ENCODE measurements at regions not wholly inside any gene's neighbourhood (a gene's known extent, or its start where the extent isn't known, plus 50 kb on each side); places are given as distances from the start of the nearest gene placed in this dataset.
"Not testable (repeated sequence)": the region's sequence is repeated elsewhere in the genome, so short reads cannot be mapped to it uniquely, and the experiment has no call there.

DNA sequence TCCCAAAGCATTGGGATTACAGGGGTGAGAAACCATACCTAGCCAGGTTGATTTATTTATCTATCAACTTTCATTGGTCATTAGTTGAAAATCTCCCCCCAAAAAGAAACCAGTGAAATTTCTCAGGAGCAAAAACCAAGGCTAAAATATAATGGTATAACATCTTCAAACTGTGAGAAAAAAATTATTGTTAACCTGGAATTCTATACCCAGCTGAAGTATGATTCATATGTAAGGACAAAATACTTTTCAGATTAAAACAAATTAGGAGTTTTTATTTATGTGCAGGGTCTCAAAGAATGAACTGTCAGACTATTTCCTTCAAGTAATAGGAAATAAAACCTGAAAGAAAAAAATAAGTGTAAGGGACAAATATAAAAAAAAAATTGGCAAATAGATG, 1053.9 kb downstream of the UQCRFS1 start:
- DNase-seq (ENCODE audit: extremely low read depth, low read depth), result no peak

GRCh38 chr19:28155265-28155664, 1057.7 kb downstream of the UQCRFS1 start:
- DNase-seq (ENCODE audit: extremely low read depth, low read depth), result no peak

DNA sequence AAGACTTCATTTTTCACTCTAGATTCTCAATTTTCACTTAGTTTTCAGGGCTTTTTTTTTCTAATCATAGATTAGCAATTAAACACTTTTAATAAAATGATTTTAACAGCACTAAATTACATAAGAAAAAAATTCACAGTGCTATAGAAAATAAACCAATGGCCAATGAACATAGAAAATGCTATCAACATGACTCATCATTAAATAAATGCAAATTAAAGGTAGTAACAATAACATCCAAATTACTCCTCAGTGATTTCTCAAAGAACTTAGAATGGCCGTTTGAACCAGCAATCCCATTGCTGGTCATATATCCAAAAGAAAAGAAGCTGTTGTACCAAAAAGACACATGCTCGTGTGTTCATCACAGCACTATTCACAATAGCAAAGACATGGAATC, 1058.9 kb downstream of the UQCRFS1 start:
- DNase-seq (ENCODE audit: extremely low read depth, low read depth), result no peak

DNA sequence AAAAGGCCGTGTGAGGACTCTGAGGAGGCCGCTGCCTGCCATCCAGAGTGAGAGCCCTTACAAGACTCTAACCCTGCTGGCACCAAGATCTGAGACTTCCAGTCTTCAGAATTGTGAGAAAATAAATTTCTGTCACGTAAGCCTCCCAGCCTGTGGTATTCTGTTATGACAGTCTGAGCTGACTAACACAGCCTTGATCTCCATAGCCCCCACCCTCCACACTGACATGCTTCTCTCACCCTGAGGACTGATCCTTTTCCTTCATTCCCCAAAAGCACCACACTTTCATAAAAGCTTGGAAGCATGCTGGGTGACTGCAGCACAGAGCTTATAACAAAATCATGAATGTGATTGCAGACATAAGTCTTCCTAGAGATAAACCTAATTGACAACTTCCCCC, 1059.8 kb downstream of the UQCRFS1 start:
- DNase-seq (ENCODE audit: extremely low read depth, low read depth), result no peak

DNA sequence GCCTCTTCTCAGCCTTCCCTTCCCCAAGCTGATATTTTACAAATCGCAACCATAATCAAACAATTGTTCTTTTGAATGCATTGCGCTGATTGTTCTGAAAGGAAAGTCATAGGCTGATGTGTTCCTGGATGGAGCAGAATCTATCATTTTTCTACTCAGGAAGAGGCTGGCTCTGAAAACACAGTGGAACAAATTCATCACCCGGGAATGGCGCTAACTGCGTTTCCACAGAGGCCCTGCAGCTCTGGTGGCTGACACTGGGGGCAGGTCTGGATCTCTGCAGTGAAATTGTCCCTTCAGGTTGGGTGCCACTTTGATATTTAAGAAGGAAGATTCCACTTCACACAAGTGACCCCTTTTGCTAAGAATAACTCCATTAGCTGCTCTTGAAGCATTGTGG, 1060.8 kb downstream of the UQCRFS1 start:
- DNase-seq (ENCODE audit: extremely low read depth, low read depth), result no peak

DNA sequence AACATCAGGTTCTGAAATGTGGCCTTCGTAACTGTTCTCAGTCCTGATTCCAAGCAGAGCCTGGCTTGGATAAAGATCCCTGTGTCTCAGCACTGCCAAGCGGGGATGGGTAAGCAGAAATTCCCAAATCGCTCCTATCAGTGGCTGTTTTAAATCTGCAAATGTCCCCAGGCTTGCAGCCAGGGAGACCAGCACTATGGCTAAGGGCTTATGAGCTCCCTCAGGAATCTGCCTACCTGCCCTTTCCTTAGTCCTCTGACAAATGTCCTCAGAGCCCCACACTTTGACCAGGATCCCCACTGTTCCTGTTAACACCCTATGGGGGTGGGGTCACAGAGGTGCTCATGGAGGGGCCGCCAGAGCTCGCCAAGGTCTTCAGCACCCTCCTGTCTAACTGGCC, 1062.8 kb downstream of the UQCRFS1 start:
- DNase-seq (ENCODE audit: extremely low read depth, low read depth), result no peak

DNA sequence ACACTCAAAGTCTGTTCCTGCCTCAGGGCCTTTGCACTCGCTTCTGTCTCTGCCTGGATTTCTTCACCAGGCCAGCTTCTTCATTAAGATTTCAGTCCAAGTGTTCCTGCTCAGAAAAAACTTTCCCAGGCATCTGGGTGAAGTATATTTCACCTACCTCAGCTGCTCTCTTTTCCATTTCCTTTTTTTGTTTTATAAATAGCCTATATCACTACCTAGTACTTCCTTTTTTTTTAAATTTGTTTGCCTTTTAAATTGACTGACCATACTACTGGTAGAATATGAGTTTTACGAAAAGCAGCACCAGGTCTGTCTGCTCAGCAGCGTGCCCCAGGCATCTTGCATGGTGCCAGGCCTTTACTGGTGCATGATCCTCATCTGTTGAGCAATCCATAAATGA, 1064.4 kb downstream of the UQCRFS1 start:
- no peak for DNase-seq (ENCODE audit: extremely low read depth, low read depth)

DNA sequence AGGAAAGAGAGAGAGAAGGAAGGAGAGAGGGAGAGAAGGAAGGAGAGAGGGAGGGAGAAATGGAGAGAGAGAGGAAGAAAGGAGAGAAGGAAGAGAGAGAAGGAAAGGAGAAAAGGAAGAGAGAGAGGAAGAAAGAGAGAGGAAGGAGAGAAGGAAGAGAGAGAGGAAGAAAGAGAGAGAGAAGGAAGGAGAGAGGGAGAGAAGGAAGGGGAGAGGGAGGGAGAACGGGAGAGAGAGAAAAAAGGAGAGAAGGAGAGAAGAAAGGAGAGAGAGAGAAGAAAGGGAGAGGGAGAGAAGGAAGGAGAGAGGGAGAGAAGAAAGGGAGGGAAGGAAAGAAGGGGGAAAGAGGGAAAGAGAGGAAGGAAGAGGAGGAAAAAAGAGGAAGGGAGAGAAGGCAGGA, 1070.7 kb downstream of the UQCRFS1 start:
- DNase-seq (ENCODE audit: extremely low read depth, low read depth), result no peak

DNA sequence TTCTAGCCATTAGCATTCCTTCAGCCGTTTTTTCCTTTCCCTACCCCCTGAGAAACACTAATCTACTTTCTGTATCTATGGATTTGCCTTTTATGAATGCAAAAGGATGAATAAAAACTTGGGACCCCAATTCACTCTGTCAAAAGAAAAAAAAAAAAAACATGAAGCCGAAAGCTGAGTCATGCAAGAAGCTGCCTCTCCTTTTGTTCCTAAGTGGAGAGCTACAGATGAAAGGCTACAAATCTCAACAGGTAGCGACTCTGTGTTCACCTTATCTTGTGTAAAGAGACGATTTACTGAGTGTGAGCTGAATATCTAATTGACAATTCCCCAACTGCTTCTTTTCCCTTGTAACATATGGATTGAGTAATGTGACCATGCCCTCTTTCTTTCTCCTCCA, 1072.8 kb downstream of the UQCRFS1 start:
- DNase-seq (ENCODE audit: extremely low read depth, low read depth), result no peak

GRCh38 chr19:28137772-28138171, 1075.2 kb downstream of the UQCRFS1 start:
- DNase-seq (ENCODE audit: extremely low read depth, low read depth), result no peak

DNA sequence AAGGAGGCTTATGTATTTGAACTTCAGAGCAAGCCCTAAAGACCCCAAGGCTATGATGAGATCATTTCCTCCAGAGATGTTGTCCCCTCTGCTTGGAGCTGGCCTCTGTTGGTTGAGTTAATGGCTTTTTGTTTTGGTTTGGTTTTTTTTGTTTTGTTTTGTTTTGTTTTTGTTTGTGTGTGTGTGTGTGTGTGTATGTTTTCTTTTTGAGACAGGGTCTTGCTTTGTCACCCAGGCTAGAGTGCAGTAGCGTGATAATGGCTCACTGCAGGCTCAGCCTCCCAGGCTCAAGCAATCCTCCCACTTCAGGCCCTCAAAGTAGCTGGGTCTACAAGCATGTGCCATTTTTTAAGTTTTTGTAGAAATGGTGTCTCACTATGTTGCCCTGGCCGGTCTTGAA, 1076.2 kb downstream of the UQCRFS1 start:
- DNase-seq (ENCODE audit: extremely low read depth, low read depth), result no peak

GRCh38 chr19:28135825-28136224, 1077.1 kb downstream of the UQCRFS1 start:
- DNase-seq (ENCODE audit: extremely low read depth, low read depth), result no peak

DNA sequence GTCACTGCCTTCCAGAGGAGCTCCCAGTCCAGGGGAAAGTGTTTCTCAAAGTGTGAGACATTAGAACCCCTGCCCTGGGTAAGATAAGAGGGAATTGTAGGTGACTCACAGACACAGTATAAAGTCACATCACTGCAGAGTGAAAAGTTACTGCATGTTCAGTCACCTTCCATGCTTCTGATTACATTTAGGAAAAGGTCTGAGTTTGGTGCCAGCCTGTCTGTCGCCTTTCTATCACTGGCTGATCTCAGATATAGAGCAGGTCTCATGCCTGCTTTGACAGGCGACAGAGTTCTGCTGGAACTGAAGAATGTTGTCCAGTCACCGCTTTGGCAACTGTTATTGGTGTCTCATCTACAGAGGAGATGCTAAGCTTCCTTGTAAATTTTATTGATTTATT, 1078.6 kb downstream of the UQCRFS1 start:
- no peak for DNase-seq (ENCODE audit: extremely low read depth, low read depth)

- not testable (repeated sequence) for DNase-seq (ENCODE audit: extremely low read depth, low read depth)
Measured at GRCh38 chr19:28130881-28131280, 1082.1 kb downstream of the UQCRFS1 start.

DNA sequence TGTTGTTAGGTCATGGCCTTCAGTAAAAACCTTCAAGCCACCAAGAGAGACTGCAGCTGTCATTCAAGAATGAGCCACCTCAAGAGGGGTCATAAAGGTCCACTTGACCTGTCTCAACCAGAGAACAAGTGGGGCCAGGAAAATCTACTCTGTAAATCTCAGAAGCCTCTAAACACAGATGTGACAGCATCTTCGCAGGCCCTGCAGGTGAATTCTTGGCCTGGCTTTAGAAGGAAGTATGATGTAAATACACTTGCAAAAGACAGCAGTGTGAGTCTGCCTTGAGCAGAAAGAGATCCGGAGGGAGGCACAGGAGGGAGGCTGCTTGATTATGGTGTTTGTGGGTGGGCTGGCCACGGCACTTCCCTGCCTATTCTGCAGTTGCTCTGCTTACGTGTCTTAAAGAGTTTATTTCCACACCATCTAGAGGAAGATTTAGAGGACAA, 1082.9 kb downstream of the UQCRFS1 start:
- DNase-seq (ENCODE audit: extremely low read depth, low read depth), result no peak

- DNase-seq (ENCODE audit: extremely low read depth, low read depth), result no peak
Measured at GRCh38 chr19:28128341-28128740, 1084.6 kb downstream of the UQCRFS1 start.

DNA sequence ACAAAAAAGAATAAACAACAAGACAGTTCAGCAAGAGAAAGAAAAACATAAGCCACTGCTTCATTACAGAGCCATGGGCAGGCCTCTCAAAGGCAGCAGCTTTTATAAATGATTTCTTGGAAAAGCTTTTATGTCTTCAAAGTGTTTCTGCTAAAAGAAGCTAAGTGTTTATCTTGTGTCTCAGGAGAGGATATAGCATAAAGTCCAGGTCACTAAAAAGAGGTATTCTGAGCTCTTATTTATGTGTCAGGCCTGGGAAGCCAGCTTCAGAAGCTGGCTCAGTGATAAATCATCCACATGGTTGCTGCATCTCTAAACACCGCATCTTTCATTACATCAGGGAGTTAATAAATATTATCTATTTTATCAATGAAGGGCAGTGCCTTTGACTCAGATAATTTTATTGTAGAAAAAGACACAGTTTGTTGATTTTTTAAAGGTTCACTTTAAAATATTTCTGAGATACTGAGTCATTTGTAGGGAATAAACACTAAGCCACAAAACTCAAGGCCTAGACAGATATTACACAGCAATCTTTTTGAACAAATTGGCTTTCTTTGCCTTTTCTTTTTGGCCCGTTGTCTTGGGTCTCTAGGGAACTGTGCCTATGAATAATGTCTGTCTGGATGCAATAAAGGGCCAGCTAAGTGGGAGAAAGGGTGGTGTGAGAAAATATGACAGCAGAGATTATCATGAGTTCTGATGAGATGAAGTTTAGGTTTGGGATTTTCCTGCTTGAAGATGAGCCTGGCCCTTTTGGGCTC, 1086.6 kb downstream of the UQCRFS1 start:
- no peak for DNase-seq (ENCODE audit: extremely low read depth, low read depth)

GRCh38 chr19:28122734-28123133, 1090.2 kb downstream of the UQCRFS1 start:
- no peak for DNase-seq (ENCODE audit: extremely low read depth, low read depth)

DNA sequence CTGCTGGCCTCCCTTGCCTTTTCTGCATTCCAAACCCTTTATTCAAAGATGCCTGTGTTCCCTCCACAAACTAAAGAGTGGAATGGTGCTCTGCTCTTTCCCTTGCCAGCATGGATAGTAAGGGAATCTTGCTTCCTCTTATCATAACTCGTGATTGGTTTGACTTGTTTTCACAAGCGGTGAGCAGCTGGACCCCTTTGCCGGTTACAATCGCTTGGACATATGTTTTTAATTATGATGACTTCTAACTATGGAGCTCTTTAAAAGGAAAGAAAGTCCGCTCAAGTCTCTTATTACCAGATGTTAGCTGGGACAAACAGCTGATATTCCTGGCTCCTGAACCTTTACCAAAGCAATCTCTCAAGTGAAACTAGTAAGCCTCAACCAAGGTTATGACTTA, 1094.7 kb downstream of the UQCRFS1 start:
- no peak for DNase-seq (ENCODE audit: extremely low read depth, low read depth)

DNA sequence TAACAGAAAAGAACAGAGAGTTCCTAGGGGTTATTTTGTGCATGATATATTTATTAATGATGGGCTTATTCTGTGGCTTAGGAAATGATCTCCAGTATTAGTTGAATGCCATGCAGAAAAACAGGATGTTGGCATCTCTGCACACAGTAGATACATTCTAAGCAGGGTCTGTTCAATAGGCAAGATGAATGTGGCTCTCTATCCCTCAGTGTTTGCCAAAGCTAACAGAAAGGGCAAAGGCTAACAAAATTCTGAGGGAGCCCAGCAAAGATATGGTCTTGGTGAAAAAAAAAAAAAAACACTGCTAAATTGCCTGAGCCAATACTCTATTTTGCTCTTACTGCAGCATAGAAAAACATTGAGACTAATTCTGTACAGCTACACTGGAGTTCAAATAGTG, 1095.8 kb downstream of the UQCRFS1 start:
- no peak for DNase-seq (ENCODE audit: extremely low read depth, low read depth)

GRCh38 chr19:28116379-28116778, 1096.6 kb downstream of the UQCRFS1 start:
- DNase-seq (ENCODE audit: extremely low read depth, low read depth), result not testable (repeated sequence)

DNA sequence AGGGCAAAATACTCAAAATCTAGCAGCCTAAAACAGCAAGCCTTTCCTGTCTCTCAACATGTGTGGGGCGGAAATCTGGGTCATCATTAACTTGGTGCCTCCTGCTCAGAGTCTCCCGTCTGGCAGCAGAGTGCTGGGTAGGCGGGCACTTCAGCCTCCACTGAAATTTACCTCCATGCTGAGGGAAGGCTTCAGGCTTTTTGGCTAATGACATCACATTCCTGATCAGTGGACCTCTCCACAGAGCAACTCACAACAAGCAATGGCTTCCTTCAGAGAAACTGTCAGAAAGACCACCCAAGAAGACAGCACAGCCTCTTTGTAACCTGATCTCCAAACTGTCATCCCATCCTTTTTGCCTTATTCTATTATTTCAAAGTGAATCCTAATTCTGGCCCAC, 1109.0 kb downstream of the UQCRFS1 start:
- no peak for DNase-seq (ENCODE audit: extremely low read depth, low read depth)

GRCh38 chr19:28084659-28085157, 1128.2 kb downstream of the UQCRFS1 start:
- not testable (repeated sequence) for DNase-seq (ENCODE audit: extremely low read depth, low read depth)
